ENCODE measurements at regions not wholly inside any gene's neighbourhood (a gene's known extent, or its start where the extent isn't known, plus 50 kb on each side); places are given as distances from the start of the nearest gene placed in this dataset.

DNA sequence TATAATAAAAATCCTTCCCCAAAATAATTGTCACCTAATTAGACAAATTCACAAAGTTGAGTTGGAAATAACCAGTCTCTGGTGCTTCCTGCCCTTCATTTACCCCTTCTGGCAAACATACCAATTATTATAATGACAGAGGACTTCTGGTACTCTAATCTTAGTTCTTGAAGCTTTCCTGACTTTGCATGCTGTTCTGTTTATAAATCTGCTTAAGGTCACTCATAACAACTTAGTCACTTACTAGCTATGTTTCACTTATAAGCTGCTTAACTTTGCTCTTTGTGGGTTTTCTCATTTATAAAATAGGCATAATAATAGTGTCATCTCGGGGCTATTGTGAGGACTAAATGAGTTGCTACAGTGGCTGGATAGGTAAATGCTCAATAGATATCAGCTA lies 446.5 kb downstream of the EFNA5 start:
- POLR2A ChIA-PET, result no interaction called here
- Histone ChIP-seq H3K9me2 (no peaks in the 10 kb centered on the region), H3K4me3 (ENCODE audit: low read depth in 2 of 2, low read length in 1 of 2) (no peak overlapping the region), H4K20me1 (ENCODE audit: insufficient read depth) (no peaks in the 10 kb centered on the region), H3K36me3 (replicated peaks in 1 of 2; ENCODE audit: control insufficient read depth in 1 of 2, insufficient read depth in 2 of 2, low read length in 1 of 2) (no peaks in the 10 kb centered on the region), H2AFZ (ENCODE audit: low read depth) (no peak overlapping the region), H3K27me3 (ENCODE audit: insufficient read depth) (no peaks in the 10 kb centered on the region), H3K4me1 (ENCODE audit: control insufficient read depth in 1 of 2, insufficient read depth in 2 of 2, low read depth in 1 of 2, low read length in 1 of 2) (no peaks in the 10 kb centered on the region), H3K9me3 (no peaks in the 10 kb centered on the region), H3K9ac (no peak overlapping the region), H3F3A (replicated peaks; ENCODE audit: insufficient read depth) (peaks cover 9% of the 10 kb centered on the region), H3K27ac (ENCODE audit: low read depth in 2 of 2, low read length in 1 of 2) (no peak overlapping the region), H3K79me2 (ENCODE audit: insufficient read depth) (no peaks in the 10 kb centered on the region), H3K4me2 (no peak overlapping the region)
- CTCF ChIA-PET, result interaction anchor here (0.7 kb wide), 1 partner anchor 141 kb away, joined by 3 read pairs; no protein-coding TSS in a partner anchor
- WGBS (ENCODE audit: low lambda C conversion rate), result 14% methylated on average over 1 of the region's 1 CpG
- no peak for TF ChIP-seq SIN3A (IDR thresholded peaks at IDR 0.05; ENCODE audit: borderline replicate concordance, low read depth, low read length)
- no peak for DNase-seq

- Histone ChIP-seq H3K9ac (no peak overlapping the region), H3K79me2 (ENCODE audit: insufficient read depth) (no peaks in the 10 kb centered on the region), H3K27me3 (ENCODE audit: insufficient read depth) (no peaks in the 10 kb centered on the region), H3K9me2 (no peaks in the 10 kb centered on the region), H3K4me2 (no peak overlapping the region), H2AFZ (ENCODE audit: low read depth) (no peak overlapping the region), H3K27ac (ENCODE audit: low read depth in 2 of 2, low read length in 1 of 2) (no peak overlapping the region), H3F3A (replicated peaks; ENCODE audit: insufficient read depth) (peaks cover 9% of the 10 kb centered on the region), H3K4me1 (ENCODE audit: control insufficient read depth in 1 of 2, insufficient read depth in 2 of 2, low read depth in 1 of 2, low read length in 1 of 2) (no peaks in the 10 kb centered on the region), H3K4me3 (ENCODE audit: low read depth in 2 of 2, low read length in 1 of 2) (no peak overlapping the region), H3K36me3 (replicated peaks in 1 of 2; ENCODE audit: control insufficient read depth in 1 of 2, insufficient read depth in 2 of 2, low read length in 1 of 2) (no peaks in the 10 kb centered on the region), H4K20me1 (ENCODE audit: insufficient read depth) (no peaks in the 10 kb centered on the region), H3K9me3 (no peaks in the 10 kb centered on the region)
- no peak for TF ChIP-seq TAF1 (IDR thresholded peaks at IDR 0.05; ENCODE audit: borderline replicate concordance, low read depth, low read length)
- TF ChIP-seq RFX5 (IDR thresholded peaks at IDR 0.05; ENCODE audit: low read length), result no peak
- TF ChIP-seq IRF3 (IDR thresholded peaks at IDR 0.05; ENCODE audit: low read depth, low read length), result no peak
- TF ChIP-seq ELF1 (IDR thresholded peaks at IDR 0.05), result no peak
- TF ChIP-seq FOXJ3 (CRISPR knock-in tag; IDR thresholded peaks at IDR 0.05), result no peak
- no peak for TF ChIP-seq FOSL2 (IDR thresholded peaks at IDR 0.05; ENCODE audit: borderline replicate concordance, low read depth)
- TF ChIP-seq USF2 (IDR thresholded peaks at IDR 0.05; ENCODE audit: borderline replicate concordance, low read depth, low read length), result no peak
- TF ChIP-seq, protein P1, sequence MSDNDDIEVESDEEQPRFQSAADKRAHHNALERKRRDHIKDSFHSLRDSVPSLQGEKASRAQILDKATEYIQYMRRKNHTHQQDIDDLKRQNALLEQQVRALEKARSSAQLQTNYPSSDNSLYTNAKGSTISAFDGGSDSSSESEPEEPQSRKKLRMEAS (IDR thresholded peaks at IDR 0.05; ENCODE audit: low read depth), result no peak
- TF ChIP-seq YY1 (IDR thresholded peaks at IDR 0.05; ENCODE audit: low read depth), result no peak
- TF ChIP-seq NFIC (IDR thresholded peaks at IDR 0.05; ENCODE audit: borderline replicate concordance), result no peak
- TF ChIP-seq TCF12 (IDR thresholded peaks at IDR 0.05), result no peak
- no peak for TF ChIP-seq POLR2AphosphoS5 (IDR thresholded peaks at IDR 0.05; ENCODE audit: low read depth, low read length)
- no peak for TF ChIP-seq SMC3 (IDR thresholded peaks at IDR 0.05; ENCODE audit: low read depth, low read length)
- TF ChIP-seq RXRA (IDR thresholded peaks at IDR 0.05; ENCODE audit: borderline replicate concordance, low read depth), result no peak
- TF ChIP-seq CHD2 (IDR thresholded peaks at IDR 0.05; ENCODE audit: low read length, partially characterized antibody), result no peak
- no peak for TF ChIP-seq USF1 (IDR thresholded peaks at IDR 0.05; ENCODE audit: borderline replicate concordance, low read depth)
- no peak for TF ChIP-seq NRF1 (IDR thresholded peaks at IDR 0.05; ENCODE audit: low read depth, low read length)
- TF ChIP-seq, protein P2, sequence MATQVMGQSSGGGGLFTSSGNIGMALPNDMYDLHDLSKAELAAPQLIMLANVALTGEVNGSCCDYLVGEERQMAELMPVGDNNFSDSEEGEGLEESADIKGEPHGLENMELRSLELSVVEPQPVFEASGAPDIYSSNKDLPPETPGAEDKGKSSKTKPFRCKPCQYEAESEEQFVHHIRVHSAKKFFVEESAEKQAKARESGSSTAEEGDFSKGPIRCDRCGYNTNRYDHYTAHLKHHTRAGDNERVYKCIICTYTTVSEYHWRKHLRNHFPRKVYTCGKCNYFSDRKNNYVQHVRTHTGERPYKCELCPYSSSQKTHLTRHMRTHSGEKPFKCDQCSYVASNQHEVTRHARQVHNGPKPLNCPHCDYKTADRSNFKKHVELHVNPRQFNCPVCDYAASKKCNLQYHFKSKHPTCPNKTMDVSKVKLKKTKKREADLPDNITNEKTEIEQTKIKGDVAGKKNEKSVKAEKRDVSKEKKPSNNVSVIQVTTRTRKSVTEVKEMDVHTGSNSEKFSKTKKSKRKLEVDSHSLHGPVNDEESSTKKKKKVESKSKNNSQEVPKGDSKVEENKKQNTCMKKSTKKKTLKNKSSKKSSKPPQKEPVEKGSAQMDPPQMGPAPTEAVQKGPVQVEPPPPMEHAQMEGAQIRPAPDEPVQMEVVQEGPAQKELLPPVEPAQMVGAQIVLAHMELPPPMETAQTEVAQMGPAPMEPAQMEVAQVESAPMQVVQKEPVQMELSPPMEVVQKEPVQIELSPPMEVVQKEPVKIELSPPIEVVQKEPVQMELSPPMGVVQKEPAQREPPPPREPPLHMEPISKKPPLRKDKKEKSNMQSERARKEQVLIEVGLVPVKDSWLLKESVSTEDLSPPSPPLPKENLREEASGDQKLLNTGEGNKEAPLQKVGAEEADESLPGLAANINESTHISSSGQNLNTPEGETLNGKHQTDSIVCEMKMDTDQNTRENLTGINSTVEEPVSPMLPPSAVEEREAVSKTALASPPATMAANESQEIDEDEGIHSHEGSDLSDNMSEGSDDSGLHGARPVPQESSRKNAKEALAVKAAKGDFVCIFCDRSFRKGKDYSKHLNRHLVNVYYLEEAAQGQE (IDR thresholded peaks at IDR 0.05; ENCODE audit: low read depth, low read length), result no peak
- no peak for TF ChIP-seq RAD21 (IDR thresholded peaks at IDR 0.05; ENCODE audit: low read length)
- CTCF ChIA-PET, result no interaction called here
- POLR2A ChIA-PET, result no interaction called here
- 74% methylated on average over 2 of the region's 2 CpGs for WGBS (ENCODE audit: low lambda C conversion rate)
- DNase-seq, result no peak
Observed at GRCh38 chr5:107223066-107223465, 447.7 kb downstream of the EFNA5 start.
